ENCODE measurements at regions not wholly inside any gene's neighbourhood (a gene's known extent, or its start where the extent isn't known, plus 50 kb on each side); places are given as distances from the start of the nearest gene placed in this dataset.

DNA sequence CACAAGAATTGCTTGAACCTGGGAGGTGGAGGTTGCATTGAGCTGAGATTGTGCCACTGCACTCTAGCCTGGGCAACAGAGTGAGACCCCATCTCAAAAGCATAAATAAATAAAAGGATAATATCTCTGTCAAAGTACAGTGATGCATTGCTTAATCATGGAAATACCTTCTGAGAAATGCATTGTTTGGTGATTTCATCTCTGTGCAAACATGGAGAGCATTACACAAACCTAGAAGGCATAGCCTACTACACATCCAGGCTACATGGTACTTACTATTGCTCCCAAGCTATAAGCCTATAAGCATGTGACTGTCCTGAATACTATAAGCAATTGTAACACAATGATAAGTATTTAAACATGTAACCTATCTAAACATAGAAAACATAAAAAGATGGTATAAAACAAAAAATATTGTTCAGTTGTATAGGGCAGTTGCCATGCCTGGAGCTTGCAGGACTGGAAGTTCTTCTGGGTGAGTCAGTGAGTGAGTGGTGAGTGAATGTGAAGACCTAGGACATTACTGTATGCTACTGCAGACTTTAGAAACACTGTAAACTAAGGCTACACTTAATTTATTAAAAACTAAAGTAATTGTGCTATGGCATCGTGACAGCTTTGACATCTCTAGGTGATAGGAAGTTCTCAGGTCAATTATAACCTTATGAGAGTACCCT lies 93.6 kb upstream of the SNRPN start:
- FAIRE-seq (no peak), DNase-seq (no peak)
- intact Hi-C loops (cut with DNase I): no loop called here
- Histone ChIP-seq H3K9ac (ENCODE audit: low read length in 3 of 3) (no peak overlapping the region), H3K9me3 (ENCODE audit: control insufficient read depth in 2 of 3, insufficient read depth in 1 of 3, low read length in 3 of 3) (no peaks in the 10 kb centered on the region), H3K4me1 (ENCODE audit: control insufficient read depth in 2 of 3, insufficient read depth in 2 of 3, low read depth in 1 of 3, low read length in 3 of 3) (no peaks in the 10 kb centered on the region), H3K27ac (ENCODE audit: low read depth in 2 of 2, low read length in 2 of 2) (no peak overlapping the region), H3K4me3 (ENCODE audit: low read length in 3 of 3) (no peak overlapping the region), H3K36me3 (ENCODE audit: control insufficient read depth in 2 of 3, insufficient read depth in 3 of 3, low read length in 3 of 3) (no peaks in the 10 kb centered on the region), H3K27me3 (ENCODE audit: control insufficient read depth, insufficient read depth, low read length) (no peaks in the 10 kb centered on the region)
- TF ChIP-seq, protein P1, sequence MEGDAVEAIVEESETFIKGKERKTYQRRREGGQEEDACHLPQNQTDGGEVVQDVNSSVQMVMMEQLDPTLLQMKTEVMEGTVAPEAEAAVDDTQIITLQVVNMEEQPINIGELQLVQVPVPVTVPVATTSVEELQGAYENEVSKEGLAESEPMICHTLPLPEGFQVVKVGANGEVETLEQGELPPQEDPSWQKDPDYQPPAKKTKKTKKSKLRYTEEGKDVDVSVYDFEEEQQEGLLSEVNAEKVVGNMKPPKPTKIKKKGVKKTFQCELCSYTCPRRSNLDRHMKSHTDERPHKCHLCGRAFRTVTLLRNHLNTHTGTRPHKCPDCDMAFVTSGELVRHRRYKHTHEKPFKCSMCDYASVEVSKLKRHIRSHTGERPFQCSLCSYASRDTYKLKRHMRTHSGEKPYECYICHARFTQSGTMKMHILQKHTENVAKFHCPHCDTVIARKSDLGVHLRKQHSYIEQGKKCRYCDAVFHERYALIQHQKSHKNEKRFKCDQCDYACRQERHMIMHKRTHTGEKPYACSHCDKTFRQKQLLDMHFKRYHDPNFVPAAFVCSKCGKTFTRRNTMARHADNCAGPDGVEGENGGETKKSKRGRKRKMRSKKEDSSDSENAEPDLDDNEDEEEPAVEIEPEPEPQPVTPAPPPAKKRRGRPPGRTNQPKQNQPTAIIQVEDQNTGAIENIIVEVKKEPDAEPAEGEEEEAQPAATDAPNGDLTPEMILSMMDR (IDR thresholded peaks at IDR 0.05; ENCODE audit: borderline replicate concordance, extremely low read depth, insufficient read depth): no peak

DNA sequence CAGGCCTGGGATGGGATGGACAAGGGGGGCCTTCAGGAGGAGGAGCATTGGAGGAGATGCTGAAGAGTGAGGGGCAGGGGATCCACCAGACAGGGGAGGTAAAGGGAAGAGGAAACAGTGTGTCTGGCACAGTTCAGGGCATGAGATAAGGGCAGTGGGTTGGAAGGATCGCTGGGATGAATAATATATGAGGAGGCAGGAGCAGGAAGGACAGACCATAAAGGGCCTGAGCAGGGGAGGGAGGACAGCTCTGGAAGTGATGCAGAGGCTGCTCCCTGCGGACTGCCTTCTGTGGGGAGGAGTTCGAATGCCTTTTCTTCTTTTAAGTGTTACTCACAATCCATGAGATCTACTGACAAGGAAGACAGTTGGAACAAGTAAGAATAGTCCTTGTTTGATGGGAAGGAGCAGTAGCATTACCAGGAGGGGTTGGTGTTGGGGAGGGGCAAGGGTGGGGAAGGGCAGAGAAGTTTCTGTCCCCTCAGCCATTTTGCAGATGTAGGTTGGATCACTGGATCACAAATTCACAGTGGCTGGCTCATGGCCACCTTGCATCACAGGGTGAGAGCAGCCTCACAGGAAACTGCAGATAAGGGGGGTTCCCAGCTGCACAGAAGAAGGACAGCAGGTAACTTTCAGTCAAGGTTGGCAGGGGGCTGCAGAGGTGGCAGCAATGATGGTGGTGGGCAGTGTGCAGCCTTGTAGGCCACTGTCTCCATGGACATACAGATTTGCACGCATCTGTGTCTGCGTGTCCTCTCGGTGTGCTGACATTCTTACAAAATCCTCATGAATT lies 91.9 kb upstream of the SNRPN start:
- intact Hi-C loops (cut with DNase I): no loop called here
- FAIRE-seq (no peak), DNase-seq (no peak)
- Histone ChIP-seq H3K36me3 (ENCODE audit: control insufficient read depth in 2 of 3, insufficient read depth in 3 of 3, low read length in 3 of 3) (no peaks in the 10 kb centered on the region), H3K9ac (ENCODE audit: low read length in 3 of 3) (no peak overlapping the region), H3K27me3 (ENCODE audit: control insufficient read depth, insufficient read depth, low read length) (no peaks in the 10 kb centered on the region), H3K9me3 (ENCODE audit: control insufficient read depth in 2 of 3, insufficient read depth in 1 of 3, low read length in 3 of 3) (no peaks in the 10 kb centered on the region), H3K4me1 (ENCODE audit: control insufficient read depth in 2 of 3, insufficient read depth in 2 of 3, low read depth in 1 of 3, low read length in 3 of 3) (no peaks in the 10 kb centered on the region), H3K27ac (ENCODE audit: low read depth in 2 of 2, low read length in 2 of 2) (no peak overlapping the region), H3K4me3 (ENCODE audit: low read length in 3 of 3) (no peak overlapping the region)
- TF ChIP-seq, protein P1 (IDR thresholded peaks at IDR 0.05; ENCODE audit: borderline replicate concordance, extremely low read depth, insufficient read depth): no peak

DNA sequence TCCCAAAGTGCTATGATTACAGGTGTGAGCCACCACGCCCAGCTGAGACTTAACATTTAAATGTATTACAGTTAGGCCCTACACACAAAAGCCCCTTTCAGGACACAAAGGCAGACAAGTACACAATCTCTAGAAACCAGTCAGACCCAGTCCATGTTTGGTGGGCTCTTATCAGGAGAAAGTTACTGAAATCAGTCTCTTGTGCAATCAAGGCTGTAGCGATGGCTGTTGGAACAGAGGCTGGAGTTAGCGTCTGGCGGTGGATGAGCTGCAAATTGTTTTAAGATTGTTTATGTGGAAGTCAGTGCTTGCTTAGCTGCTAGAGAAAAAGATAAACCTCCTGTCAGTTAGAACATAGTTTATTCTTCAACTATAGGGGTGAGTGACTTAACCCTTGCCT lies 89.5 kb upstream of the SNRPN start:
- no peak overlapping the region for H3K9ac ChIP-seq (ENCODE audit: low read length in 3 of 3)
- TF ChIP-seq, protein P1 (IDR thresholded peaks at IDR 0.05; ENCODE audit: borderline replicate concordance, extremely low read depth, insufficient read depth): no peak

More for the DNA sequence above, 89.5 kb upstream of the SNRPN start:
- H3K9me3 ChIP-seq (ENCODE audit: control insufficient read depth in 2 of 3, insufficient read depth in 1 of 3, low read length in 3 of 3): no peaks in the 10 kb centered on the region
- intact Hi-C loops (cut with DNase I): loop anchor here (5.0 kb wide), 1 partner anchor 88 kb away; no protein-coding TSS in a partner anchor
- no peak for DNase-seq
- no peaks in the 10 kb centered on the region for H3K4me1 ChIP-seq (ENCODE audit: control insufficient read depth in 2 of 3, insufficient read depth in 2 of 3, low read depth in 1 of 3, low read length in 3 of 3)
- FAIRE-seq: no peak
- no peak overlapping the region for H3K4me3 ChIP-seq (ENCODE audit: low read length in 3 of 3)
- H3K36me3 ChIP-seq (ENCODE audit: control insufficient read depth in 2 of 3, insufficient read depth in 3 of 3, low read length in 3 of 3): no peaks in the 10 kb centered on the region
- H3K27ac ChIP-seq (ENCODE audit: low read depth in 2 of 2, low read length in 2 of 2): no peak overlapping the region
- H3K27me3 ChIP-seq (ENCODE audit: control insufficient read depth, insufficient read depth, low read length): no peaks in the 10 kb centered on the region

All from kidney (tissue), 13 donors.